Fibroblast of skin of right biceps (primary cell): ENCODE measurements at regions not wholly inside any gene's neighbourhood (a gene's known extent, or its start where the extent isn't known, plus 50 kb on each side); places are given as distances from the start of the nearest gene placed in this dataset.

Experiments
- DNase-seq: peaks from one replicate; pipeline ENCODE4 v3.0.0-alpha.2; 2013

- DNase-seq = no peak
Observed at GRCh38 chr22:27463121-27463660, 338.4 kb downstream of the MN1 start.

GRCh38 chr22:27466229-27466628 lies 335.3 kb downstream of the MN1 start:
- no peak for DNase-seq

GRCh38 chr22:27466778-27467438 lies 334.6 kb downstream of the MN1 start:
- no peak for DNase-seq

DNA sequence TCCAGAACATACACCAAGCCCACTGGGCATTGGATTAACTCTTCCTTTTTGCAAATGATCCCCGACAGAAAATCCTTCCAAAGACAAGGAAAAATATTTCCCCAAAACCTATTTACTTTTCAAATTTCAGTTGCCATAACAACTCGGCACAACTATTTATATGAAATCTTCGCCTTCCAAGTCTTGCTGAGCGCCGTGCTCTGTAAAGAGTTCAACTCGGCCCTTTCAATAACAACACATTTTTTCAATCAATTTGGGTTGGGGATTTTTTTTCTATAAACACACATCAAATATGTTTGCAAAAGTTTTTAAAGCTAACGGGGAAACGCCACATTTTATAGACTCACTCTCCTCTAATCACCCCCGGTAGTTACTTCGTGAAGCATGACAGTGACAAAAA lies 333.8 kb downstream of the MN1 start:
- DNase-seq = peak; percentile 8

- DNase-seq = no peak
Observed at GRCh38 chr22:27468712-27469111, 332.8 kb downstream of the MN1 start.

GRCh38 chr22:27470169-27470772 lies 331.3 kb downstream of the MN1 start:
- DNase-seq = no peak

DNA sequence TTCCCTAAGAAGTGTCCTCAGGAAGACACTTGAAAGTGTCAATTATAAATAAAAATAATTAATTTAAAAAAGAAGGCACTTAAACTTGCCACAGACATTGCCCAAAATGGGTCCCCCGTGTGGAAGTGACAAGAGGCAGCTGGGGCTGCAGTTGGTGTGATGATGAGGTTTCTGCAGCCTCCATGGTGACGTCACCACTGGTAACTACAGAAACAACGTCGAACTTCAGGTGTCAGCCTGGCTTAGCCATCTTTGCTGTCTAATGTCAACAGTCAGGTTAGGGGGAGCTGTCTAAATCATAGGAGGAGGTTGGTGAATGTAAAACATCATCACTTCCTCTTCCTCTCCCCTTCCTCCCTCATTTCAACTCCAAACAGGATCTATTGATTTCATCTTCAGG lies 328.6 kb downstream of the MN1 start:
- no peak for DNase-seq

GRCh38 chr22:27473533-27473932 lies 328.0 kb downstream of the MN1 start:
- DNase-seq = peak; percentile 10

- DNase-seq = peak; percentile 48
Observed at GRCh38 chr22:27474112-27474571, 327.4 kb downstream of the MN1 start.

DNA sequence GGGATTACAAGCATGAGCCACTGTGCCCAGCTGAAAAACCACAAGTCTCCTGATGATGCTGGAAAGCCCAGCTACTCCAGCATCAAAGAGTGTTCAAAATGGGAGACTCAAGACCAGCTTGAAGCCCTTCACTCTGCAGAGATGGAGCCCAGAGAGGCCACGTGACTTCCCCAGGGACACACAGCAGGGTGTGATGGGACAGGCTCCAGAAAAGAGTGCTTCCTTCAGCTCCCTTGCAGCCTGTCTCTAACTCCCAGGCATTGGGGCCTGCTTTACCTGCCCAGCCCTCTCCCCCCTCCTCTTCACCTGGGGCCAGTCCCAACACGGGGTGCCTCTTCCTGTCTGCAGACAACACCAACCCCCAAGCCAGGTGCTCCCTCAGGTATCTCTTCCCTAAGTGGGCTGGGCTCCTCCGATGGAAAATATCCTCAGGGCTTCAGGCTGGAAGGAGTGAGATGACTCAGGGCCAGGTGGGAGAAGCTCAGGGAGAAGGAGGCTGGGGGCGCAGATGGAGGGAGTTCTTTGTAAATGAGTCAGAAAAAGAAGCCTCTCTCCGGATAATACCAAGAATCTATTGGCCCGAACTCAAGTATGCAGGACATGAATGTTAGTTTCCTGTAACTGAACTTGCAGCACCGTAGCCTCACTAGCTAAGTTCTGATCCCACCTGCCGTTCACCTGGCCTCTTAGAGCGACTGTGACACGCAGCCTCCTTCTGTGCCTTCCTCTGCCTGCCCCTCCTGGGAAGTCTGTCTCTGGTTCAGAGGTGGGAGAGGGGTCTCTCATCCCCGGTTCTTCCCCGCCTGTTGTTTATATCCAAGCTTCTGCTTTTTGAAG lies 326.6 kb downstream of the MN1 start:
- DNase-seq = peak; percentile 97

DNA sequence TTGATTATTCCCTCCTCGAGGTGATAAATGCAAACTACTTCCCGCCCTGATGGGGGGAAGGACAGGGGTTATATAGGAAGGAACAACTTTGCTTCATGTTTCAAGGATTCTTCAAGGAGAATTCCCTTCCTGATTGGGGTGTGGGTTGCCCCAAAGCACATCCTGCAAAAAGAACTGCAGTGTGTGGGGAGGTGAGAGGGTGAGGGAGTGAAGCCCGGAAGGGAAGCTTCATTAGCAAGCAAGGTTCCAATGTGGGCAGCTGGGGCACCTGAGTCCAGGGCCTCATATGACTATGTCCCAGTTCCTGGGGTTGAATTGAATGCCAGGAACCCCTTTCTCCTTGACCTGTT lies 326.0 kb downstream of the MN1 start:
- no peak for DNase-seq

GRCh38 chr22:27476318-27476717 lies 325.2 kb downstream of the MN1 start:
- DNase-seq = no peak

GRCh38 chr22:27476729-27477128 lies 324.8 kb downstream of the MN1 start:
- DNase-seq = peak; percentile 86

- DNase-seq = no peak
Observed at GRCh38 chr22:27477171-27477570, 324.4 kb downstream of the MN1 start.

- no peak for DNase-seq
Observed at GRCh38 chr22:27480487-27480886, 321.1 kb downstream of the MN1 start.

DNA sequence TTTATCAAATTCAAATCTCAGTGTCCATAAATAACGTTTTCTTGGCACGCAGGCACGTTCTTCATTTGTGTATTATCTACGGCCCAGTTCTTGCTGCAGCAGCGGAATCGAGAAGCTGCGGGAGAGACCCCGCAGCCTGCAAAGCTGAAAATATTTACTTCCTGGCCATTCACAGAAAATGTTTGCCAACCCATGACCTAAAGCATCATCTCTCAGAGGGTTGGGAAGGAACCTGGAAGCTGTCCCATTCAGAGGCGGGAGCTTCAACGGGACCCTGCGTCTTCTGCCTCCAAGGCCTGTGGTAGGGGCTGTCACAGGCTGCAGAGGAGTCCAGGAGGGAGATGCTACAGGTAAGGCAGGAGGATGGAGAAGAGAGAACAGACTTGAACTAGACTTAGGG lies 319.2 kb downstream of the MN1 start:
- no peak for DNase-seq

GRCh38 chr22:27483095-27483785 lies 318.3 kb downstream of the MN1 start:
- peak; percentile 53 for DNase-seq

GRCh38 chr22:27485842-27486241 lies 315.7 kb downstream of the MN1 start:
- DNase-seq = no peak

GRCh38 chr22:27487600-27488452 lies 313.7 kb downstream of the MN1 start:
- DNase-seq = peak; percentile 56

DNA sequence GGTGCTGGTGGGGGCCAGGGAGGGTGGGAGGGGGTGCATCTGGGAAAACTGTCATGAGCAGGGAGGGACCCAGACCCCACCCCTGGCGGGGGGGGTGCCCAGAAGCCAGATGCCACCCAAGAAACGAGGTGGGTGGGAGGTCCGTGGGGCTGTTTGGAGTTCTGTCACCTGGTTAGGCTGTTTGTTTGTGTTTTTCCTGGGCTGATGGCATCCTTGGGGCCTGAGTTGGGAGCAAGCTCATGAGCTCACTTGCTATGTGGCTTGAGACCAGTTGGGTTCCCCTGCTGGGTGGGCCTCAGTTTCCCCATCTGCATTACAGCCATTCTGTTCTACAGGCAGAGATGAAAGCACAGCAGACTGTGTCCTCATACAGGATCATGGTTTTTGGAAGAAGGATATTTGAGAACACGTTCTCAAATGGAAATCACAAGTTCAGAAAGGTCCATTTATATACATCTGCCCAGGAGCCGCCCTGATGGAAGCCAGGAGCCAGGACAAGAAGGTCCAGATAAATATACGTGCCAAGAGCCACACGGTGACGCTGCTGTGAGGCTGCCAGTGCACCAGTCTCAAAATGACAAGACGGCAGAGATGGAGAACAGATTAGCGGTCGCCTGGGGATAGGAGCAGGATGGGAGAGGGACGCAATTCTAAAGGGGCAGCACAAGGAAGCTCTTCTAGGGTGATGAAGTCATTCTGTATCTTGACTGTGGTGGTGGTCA lies 312.9 kb downstream of the MN1 start:
- peak; percentile 48 for DNase-seq

GRCh38 chr22:27489178-27489675 lies 312.3 kb downstream of the MN1 start:
- DNase-seq = peak; percentile 85
